Activated CD8-positive, alpha-beta memory T cell treated with anti-CD3 and anti-CD28 coated beads, Interleukin-2, amount 50 U/mL, for 4 hours (primary cell): ENCODE measurements at regions not wholly inside any gene's neighbourhood (a gene's known extent, or its start where the extent isn't known, plus 50 kb on each side); places are given as distances from the start of the nearest gene placed in this dataset.

ENCODE experiments used
- DNase-seq: peaks from one replicate; pipeline ENCODE4 v3.0.0-alpha.2; 2020

DNA sequence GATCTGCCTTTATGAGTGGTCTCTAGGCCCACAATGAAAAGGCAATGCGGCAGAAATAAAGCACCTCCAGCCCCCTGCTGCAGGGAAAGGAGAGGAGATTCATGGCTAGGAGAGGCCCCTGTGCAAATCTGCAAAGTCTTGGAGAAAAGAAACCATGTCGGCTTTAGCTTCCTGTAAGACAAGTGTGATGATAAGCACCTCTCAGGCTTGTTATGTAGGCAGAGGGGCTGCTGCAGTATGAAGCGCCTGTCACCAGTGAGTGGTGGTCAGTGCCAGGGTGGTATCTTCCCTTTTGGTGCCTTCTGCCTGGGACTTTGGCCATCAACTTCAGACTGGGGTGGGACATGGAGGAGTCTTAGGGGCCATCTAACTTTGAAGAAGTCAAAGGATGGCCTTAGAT, 59.2 kb upstream of the ARHGEF3 start:
- DNase-seq = no peak

DNA sequence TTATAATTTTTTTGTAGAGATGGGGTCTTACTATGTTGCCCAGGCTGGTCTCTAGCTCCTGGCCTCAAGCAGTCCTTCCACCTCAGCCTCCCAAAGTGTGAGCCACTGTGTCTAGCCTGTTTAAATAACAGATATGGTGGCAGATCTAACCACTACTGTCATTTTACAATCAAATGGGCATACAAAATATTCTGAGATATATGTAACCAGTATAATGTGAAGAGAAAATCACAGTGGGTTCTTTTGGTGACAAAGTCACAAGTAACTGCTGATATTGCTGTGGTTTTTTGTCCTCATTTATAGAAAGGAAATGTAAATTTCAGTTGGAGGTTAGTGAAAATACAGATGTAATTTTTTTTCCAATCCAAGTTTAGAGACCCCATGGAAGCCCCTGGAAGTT, 58.6 kb upstream of the ARHGEF3 start:
- no peak for DNase-seq

DNA sequence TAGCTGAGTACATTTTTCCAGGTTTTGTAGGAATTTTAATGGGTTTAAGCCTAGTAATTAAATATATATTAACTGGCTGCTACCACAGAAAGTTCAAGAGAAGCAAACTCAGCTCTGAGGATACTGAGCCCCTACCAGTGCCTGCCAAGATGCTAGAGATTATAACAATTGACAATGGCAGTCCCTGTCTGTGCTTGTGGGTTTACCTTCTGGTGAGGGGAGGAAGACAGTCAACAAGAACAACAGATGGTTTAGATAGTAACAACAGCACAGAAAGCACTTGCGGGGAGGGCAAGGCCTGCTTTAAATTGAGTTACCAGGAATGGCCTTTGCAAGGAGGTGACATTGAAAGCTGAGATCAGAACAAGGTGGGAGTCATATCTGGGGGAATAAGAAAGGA, 56.6 kb upstream of the ARHGEF3 start:
- no peak for DNase-seq

DNA sequence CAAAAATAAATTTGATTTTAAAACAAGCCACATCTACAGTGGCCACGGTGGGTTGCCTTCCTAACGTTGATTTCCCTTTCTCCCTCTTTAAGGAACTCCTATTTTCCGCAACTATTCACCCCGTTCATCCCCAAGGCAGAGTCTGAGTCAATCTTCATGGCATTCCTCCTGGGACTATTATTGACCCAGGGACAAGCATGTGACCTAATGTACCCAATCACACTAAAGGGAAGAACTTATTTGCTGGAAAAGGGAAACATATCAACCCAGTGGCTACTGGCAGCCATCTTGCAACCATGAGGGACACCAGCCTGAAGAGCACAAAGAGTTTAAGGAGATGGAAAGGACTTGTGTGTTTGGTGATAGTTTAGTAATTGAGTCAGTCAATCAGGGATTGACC, 55.4 kb upstream of the ARHGEF3 start:
- DNase-seq = no peak

DNA sequence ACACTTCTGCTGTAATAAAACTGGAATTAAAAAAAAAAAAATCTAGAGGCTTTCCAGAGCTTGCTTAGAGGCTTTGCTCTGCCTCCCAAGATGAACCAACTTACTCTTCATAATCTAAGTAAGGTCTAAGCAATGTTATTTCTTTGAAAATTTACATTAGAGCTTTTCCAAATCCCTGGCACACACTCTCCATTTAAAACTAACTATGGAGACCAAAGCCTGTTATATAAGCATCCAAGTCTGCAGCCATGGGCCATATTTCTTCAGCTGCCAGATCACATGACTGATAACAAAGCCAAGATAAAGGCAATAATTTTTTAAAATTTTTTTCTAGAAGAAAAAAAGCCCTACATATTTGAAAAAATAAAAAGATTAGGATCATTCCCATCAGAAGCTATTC, 55.0 kb upstream of the ARHGEF3 start:
- no peak for DNase-seq

DNA sequence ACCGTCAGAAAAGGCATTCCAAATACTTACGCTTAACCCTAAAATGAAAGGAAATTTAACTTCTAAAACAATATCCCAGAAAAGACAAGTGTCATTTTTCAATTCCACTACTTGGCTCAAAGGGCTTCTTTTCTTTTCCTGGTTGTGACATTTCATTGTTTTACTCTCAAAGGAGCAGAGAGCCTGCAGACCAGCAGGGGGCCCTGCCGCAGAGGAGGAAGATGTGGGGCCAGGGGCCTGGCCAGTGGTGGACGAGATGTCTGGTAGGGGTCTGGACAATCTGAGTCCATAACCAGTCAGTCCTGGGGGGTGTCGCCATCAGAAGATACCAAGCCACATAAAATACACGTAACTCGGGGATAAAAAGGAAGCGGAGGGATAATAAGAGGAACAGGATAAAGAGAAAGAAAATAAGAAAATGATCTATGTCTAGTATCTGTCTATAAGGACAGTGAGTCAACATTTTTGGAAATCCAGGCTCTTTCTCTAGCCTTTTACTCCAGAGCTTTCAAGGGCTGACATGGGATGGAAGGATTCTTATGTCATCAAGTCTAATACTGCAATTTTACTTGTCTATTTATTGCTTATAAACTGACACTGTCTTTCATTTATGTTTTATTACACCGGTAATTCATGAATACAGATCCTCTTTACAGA, 54.2 kb upstream of the ARHGEF3 start:
- peak; percentile 28 for DNase-seq

DNA sequence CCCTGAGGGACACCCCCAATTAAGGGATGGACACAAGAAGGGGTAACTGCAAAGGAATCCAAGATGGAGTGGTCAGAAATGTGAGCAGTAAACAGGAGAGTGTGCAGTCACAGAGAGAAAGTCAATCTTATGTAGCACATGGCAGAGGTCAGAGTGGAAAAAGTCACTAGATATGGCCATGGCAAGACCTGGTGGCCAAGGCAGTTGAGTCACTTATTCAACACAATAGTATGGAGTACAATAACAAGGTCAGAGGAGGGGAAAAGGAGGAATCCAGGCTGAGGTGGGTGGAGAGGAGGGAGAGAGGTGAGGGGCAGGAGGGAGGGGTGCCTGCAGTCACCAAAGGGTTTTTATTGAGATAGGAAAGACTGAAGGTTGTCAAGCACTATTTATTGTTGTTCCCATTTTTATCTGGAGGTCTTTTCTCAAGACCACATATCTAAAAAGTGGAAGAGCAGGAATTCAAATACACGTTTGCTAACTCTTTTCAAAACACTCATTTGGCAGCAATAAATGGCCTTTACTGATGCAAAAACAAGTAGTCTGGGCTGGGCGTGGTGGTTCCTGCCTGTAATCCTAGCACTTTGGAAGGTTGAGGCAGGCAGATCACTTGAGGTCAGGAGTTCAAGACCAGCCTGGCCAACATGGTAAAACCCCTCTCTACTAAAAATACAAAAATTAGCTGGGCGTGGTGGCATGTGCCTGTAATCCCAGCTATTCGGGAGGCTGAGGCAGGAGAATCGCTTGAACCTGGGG, 53.3 kb upstream of the ARHGEF3 start:
- no peak for DNase-seq

DNA sequence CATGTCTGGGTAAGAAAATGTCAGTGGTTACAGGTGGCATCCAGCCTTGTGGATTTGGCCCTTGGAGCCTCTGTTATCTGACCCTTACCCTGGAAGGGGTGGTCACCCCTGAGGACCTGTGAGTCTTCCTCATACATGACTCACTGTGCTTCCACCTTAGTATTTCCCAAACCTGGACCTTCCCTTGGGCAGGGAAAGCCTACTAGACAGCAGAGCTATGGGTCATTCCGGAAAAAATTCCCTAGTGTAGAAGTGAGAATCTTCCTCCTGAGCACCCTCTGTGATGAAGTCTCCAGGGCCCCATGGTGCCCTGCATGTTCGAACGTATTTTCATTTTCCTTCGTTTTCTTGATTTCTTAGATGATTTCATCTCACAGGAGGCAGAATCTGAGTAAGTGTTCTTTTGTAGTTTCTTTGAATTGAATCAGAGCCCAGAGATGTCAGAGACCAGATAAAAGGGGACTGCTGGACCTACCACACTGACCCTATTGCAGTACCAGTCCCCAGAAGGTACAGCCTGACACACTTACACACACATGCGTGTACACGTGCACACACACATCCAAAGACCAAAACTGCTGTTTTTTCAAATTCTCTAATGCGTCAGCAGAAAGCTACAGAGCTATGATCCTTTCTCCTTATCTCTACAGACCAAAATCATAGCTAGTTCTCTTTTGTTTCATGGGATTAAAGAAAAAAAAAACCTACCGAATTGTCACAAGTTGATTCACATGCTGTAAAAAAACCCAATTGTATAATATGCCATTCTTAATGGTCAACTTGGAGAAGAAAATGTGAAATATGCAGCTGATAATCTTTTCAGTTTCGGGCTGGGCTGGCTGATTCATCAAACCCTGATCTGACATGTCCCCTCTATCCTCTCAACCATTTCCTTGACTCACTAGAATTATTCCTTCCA, 50.5 kb upstream of the ARHGEF3 start:
- DNase-seq = no peak
